HG03064 (cell line): ENCODE measurements at regions not wholly inside any gene's neighbourhood (a gene's known extent, or its start where the extent isn't known, plus 50 kb on each side); places are given as distances from the start of the nearest gene placed in this dataset.

Source experiments
- ATAC-seq: cut with Tn5 transposase; IDR thresholded peaks from one replicate; pipeline ENCODE4 v1.9.1; 2021; ENCODE audit warnings: low read depth; ENCODE audit not compliant: unreplicated experiment

- ATAC-seq, result no peak
Observed at GRCh38 chr4:11271263-11271662, 157.4 kb downstream of the HS3ST1 start.

DNA sequence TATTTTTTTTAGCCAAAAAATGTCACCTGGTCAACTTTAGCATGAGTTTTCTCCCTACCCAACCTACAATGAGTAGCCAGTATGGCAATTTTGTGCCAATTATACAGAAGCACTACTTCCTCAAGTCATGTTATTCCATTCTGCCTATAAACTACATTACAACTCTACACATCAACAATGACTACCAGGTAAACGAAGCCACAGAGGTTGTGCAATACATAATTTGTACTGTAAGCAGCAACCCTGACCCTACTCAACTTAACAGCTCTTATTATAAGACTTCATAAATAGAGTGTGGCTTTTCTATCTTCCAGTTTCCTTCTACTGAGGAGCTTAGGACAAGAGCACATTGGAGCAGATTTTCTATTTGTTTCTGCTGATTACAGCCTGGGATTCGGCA is 160.5 kb downstream of the HS3ST1 start:
- ATAC-seq, result no peak

GRCh38 chr4:11264841-11265240 is 163.9 kb downstream of the HS3ST1 start:
- ATAC-seq, result no peak

- no peak for ATAC-seq
Observed at GRCh38 chr4:11264346-11264745, 164.3 kb downstream of the HS3ST1 start.

- no peak for ATAC-seq
Observed at GRCh38 chr4:11263208-11263607, 165.5 kb downstream of the HS3ST1 start.

GRCh38 chr4:11261066-11261850 is 167.4 kb downstream of the HS3ST1 start:
- ATAC-seq, result no peak

DNA sequence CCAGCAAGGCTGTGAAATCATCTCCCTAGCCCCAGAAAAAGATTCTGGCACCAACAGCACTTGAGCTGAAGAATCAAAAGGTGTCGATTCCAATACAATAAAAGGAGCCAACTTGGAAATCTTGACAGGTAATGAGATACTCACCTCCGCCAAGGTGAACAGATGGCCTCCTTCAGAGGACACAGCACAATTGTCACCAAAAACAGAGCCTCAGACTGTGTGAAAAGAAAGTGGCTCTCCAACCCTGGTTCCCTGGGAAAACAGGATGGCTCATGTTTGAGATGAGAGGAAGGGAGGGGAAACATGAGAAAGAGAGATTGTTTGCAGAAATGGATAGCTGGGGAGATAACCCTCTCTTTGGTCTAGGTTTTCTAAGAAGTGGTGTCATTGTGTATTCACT is 168.9 kb downstream of the HS3ST1 start:
- no peak for ATAC-seq

DNA sequence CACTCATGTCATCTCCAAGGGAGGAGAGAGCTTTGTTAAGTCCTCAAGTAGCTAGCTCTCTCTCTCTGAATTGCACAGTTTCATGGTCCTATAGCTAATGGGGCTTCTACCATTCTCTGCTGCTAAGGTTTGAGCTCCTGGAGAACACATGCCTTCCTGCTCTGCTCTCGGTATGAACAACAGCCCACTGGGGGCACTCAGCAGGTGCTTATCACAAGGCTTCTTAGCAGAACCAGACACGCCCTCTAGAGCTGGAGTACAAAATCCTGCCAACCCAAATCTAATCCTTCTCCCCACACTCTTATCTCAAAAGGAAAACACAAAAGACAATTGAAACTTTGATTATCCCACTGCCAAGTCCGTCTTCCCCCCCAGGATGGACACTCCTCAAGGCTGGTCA is 176.5 kb downstream of the HS3ST1 start:
- ATAC-seq, result no peak

GRCh38 chr4:11250510-11250909 is 178.2 kb downstream of the HS3ST1 start:
- no peak for ATAC-seq

DNA sequence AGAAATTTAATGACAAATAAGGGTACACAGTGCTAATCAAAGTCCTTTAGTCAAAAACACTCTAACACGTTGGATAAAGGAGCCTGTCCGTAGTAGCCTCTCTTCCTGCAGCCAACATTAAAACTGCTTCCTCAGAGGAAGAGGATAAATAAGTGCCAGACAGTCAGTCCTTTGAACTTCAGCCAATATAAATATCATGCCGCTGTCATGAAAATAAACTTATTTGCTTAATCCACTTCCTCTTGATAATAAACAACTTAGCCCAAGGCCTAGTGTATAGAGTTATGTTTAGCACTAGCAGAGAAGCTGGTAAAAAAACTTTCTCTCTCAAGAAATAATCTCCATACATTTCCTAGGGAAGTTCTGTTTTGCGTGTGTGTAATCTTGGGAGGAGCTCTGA is 196.7 kb downstream of the HS3ST1 start:
- ATAC-seq, result no peak

GRCh38 chr4:11230866-11231265 is 197.8 kb downstream of the HS3ST1 start:
- ATAC-seq, result no peak

GRCh38 chr4:11228530-11228929 is 200.2 kb downstream of the HS3ST1 start:
- ATAC-seq, result no peak

DNA sequence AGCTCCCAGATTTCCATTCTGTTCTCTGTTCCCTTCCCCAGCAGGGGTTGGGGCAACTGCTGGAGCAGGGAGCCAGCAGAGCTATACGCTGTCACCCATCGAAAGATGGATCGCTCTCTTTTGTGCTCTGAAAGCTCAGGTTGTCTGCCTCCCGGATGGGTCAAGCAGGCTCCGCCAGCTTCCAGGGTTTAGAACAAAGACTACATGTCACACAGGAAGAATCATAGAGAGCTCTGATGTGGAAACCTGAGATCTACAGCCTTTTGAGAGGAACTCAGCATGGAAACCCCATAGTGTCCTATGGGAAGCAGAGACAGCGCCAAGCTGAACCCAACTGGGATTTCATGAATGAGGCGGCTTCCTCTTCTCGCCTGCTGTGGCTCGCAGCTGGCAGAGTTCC is 205.4 kb downstream of the HS3ST1 start:
- ATAC-seq, result no peak

DNA sequence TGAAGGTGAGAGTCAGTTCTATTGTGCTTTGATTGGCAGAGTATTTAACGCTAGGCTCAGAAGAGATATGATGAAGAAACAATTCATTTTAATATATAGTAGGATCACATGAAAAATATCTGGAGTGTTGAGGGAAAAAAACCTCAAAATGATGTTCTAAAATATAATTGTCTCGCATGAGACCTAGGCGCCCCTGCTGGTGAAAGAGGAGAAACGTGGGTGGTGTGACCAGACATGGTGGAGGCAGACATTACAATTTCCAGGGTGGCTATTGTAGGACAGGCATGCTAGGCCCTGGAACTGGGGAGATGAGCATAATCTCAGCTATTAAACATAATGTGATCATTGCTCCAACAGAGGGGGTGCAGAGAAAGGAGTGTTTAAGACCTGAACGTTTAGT is 210.0 kb downstream of the HS3ST1 start:
- no peak for ATAC-seq

DNA sequence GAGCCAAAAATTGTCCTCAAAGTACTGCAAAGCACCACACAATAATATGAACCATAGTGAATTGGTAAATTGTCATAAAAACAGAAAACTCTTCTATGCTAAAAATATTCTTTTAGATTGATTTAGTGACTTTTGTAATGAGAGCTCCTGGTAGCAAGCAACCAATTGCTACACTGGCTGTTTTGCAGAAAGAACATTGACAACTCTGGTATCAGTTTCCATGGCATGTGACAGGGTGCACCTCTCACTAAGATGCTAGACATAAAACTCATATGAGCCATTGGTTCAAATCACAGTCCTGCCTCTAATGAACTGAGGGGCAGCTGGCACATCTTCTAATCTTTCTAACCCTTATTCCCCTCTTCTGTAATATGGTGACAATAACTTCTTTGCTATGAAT is 212.2 kb downstream of the HS3ST1 start:
- no peak for ATAC-seq

- ATAC-seq, result no peak
Observed at GRCh38 chr4:11214281-11214680, 214.4 kb downstream of the HS3ST1 start.

DNA sequence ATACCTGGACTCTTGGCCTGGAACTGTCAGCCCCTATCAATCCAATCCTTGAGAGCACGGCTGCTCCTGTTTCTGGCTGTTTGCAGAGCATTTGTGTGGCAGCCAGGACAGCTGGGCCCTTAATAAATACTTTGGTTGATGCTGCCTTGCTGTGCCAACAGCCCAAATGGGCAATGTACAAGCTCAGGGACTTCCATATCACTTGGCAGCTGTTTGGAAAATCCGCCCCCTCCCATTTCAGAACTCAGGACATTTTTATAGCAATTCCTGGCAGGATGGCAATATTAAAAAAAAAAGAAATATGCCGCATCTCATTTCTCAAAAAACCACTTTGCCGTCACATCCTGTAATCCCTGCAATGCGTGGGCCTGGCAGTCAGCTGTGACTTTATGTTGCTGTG is 218.9 kb downstream of the HS3ST1 start:
- no peak for ATAC-seq

DNA sequence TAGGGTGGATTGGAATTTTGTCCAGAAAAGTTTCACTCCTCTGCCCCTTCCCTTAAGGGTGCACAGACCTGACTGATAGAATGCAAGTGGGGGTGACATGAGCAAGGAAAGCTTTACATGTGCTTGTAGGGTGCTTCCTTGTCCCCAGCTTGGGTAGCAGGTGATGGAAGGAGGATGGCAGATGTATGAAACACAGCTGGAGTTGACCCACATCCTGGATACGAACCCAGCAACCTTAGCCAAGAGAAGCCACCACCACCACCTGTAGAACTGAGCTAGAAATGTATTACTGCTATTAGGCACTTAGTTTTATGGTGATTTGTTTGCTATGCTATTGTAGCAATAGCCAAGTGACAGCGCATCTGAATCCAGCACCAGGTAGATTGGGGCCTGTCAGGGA is 227.4 kb downstream of the HS3ST1 start:
- ATAC-seq, result no peak

- no peak for ATAC-seq
Observed at GRCh38 chr4:11198516-11199305, 230.0 kb downstream of the HS3ST1 start.

GRCh38 chr4:11197631-11198341 is 230.9 kb downstream of the HS3ST1 start:
- no peak for ATAC-seq

- no peak for ATAC-seq
Observed at GRCh38 chr4:11196927-11197522, 231.7 kb downstream of the HS3ST1 start.
